Large intestine (tissue), 3 donors: ENCODE measurements at regions not wholly inside any gene's neighbourhood (a gene's known extent, or its start where the extent isn't known, plus 50 kb on each side); places are given as distances from the start of the nearest gene placed in this dataset.

Source experiments
- DNase-seq, 2 donors: peaks; one replicate each; pipeline versions ENCODE4 v3.0.0 to v3.0.0-alpha.2; 2013
- H3K27ac ChIP-seq: one replicate; pipeline ENCODE4 v1.5.1; 2013; ENCODE audit warnings: low read length
- H3K27me3 ChIP-seq: 2 replicates; pipeline ENCODE4 v1.6.1; 2013; ENCODE audit warnings: low read length; ENCODE audit not compliant: control insufficient read depth, insufficient read depth
- H3K36me3 ChIP-seq: 2 replicates; pipeline ENCODE4 v1.6.1; 2013; ENCODE audit warnings: low read length; ENCODE audit not compliant: control insufficient read depth, insufficient read depth
- H3K4me1 ChIP-seq: one replicate; pipeline ENCODE4 v1.6.1; 2013; ENCODE audit warnings: low read length; ENCODE audit not compliant: control insufficient read depth, insufficient read depth
- H3K4me3 ChIP-seq: one replicate; pipeline ENCODE4 v1.5.1; 2013; ENCODE audit warnings: low read length
- H3K9me3 ChIP-seq: one replicate; pipeline ENCODE4 v1.6.1; 2013; ENCODE audit warnings: mild to moderate bottlenecking, low read depth, low read length, moderate library complexity; ENCODE audit not compliant: control insufficient read depth
- WGBS: methylation state at CpG from one replicate; pipeline ENCODE4 v1.1.5; 2013; ENCODE audit warnings: low lambda C conversion rate; ENCODE audit not compliant: insufficient coverage; 5-methylcytosine and 5-hydroxymethylcytosine counted together

GRCh38 chr18:4858379-4859127 is 338.5 kb downstream of the AKAIN1 start:
- Histone ChIP-seq H3K27me3 (no peaks in the 10 kb centered on the region), H3K27ac (no peak overlapping the region), H3K4me3 (no peak overlapping the region), H3K36me3 (no peaks in the 10 kb centered on the region), H3K4me1 (no peaks in the 10 kb centered on the region), H3K9me3 (peaks cover 6% of the 10 kb centered on the region)
- WGBS, result 90% methylated on average over 2 of the region's 3 CpGs
- no peak for DNase-seq

DNA sequence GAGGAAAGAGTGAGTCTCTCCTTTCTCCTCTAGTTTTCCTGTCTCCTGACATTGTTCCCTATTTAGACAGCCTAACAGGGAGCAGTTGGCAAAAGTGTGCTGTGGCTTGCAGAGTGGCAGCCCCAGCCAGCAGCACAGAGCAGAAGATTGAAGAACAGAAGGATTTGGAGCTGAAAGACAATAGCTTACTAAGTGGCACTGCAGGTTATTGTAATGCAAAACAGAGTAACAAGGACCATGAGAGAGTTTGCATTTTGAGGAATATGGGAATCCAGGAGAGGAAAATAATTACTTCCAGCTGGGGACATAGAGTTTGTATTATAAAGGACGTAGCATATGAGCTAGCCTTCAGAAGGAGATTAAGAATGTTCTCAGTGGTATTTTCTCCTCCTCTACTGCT is 342.4 kb downstream of the AKAIN1 start:
- Histone ChIP-seq H3K27ac (no peak overlapping the region), H3K4me1 (no peaks in the 10 kb centered on the region), H3K36me3 (no peaks in the 10 kb centered on the region), H3K9me3 (no peaks in the 10 kb centered on the region), H3K27me3 (no peaks in the 10 kb centered on the region), H3K4me3 (no peak overlapping the region)
- no peak for DNase-seq
- no CpG with 5 or more reads among the region's 1 CpG for WGBS

DNA sequence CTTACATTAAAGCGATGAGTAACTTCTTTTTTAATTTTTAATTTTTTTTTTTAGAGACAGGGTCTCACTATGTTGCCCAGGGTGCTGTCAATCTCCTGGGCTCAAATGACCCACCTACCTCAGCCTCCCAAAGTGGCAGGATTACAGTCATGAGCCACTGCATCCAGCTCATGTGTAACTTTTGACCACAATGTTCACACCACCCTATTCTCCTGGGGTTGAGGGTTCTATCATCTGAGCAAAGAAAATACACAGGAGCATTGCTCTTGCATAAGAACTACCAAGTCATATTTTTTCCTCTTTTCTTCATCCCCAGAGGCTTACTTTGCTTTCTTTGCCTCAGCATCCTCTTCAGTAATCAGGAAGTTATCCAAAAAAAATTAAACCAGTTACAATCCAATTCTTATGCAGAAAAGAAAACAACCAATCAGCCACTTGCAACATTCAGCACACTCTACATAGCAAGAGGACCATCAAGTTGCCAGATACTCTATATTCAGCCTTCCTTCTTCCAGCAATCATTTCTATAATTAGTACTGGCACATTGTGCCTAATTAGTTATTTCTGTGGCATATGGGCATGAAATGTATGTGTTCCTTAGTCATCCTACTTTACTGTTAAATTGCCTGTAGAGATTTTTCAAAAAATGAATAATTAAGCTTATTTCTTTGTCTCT is 345.6 kb downstream of the AKAIN1 start:
- H3K27me3 ChIP-seq, result no peaks in the 10 kb centered on the region
- DNase-seq, result no peak
- no peaks in the 10 kb centered on the region for H3K36me3 ChIP-seq
- H3K4me3 ChIP-seq, result no peak overlapping the region
- H3K4me1 ChIP-seq, result no peaks in the 10 kb centered on the region
- no peak overlapping the region for H3K27ac ChIP-seq
- 100% methylated on average over 1 of the region's 1 CpG for WGBS
- peaks cover 4% of the 10 kb centered on the region for H3K9me3 ChIP-seq

DNA sequence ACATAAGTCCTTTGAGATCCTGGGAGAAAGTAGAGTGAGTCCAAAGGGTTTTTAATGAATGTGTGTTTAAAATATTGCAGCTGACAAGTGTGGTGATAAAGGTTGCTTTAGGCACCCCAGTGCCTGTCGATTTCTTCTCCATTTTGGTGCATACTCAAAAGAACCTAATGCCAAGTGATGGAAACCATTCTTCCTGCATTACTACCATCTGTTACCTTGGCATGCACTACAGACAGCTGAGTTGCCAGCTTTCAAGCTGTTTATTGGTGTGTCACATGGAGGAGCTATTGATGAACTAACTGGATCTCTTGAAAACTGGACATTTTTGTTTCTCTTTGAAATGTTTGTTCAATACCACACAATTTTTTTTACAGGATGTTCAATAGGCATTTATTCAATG is 350.0 kb downstream of the AKAIN1 start:
- Histone ChIP-seq H3K27ac (no peak overlapping the region), H3K27me3 (no peaks in the 10 kb centered on the region), H3K4me1 (no peaks in the 10 kb centered on the region), H3K36me3 (no peaks in the 10 kb centered on the region), H3K9me3 (peaks cover 4% of the 10 kb centered on the region), H3K4me3 (no peak overlapping the region)
- 100% methylated on average over 1 of the region's 1 CpG for WGBS
- DNase-seq, result no peak

DNA sequence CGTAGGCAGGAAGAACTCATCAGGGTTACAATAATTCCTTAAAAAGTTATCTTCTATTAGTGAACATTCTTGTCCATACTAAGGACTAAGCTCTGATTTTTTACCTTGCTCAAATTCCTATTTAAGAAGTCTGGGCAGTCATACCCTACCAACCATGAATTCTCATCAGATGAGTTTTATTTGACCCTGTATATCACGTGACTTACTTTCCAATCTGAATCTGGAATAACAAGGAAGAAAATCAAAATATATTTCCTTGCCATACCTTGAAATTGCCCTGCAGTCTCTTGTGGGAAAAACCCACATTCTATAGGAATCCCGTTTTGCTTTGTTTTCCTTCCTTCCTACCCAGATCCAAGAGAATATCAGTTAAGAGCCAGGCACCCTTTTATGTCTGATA is 352.7 kb downstream of the AKAIN1 start:
- H3K27me3 ChIP-seq, result no peaks in the 10 kb centered on the region
- peaks cover 4% of the 10 kb centered on the region for H3K9me3 ChIP-seq
- WGBS, result 44% methylated on average over 1 of the region's 3 CpGs
- H3K36me3 ChIP-seq, result no peaks in the 10 kb centered on the region
- H3K27ac ChIP-seq, result no peak overlapping the region
- no peak overlapping the region for H3K4me3 ChIP-seq
- DNase-seq, result no peak
- H3K4me1 ChIP-seq, result no peaks in the 10 kb centered on the region

DNA sequence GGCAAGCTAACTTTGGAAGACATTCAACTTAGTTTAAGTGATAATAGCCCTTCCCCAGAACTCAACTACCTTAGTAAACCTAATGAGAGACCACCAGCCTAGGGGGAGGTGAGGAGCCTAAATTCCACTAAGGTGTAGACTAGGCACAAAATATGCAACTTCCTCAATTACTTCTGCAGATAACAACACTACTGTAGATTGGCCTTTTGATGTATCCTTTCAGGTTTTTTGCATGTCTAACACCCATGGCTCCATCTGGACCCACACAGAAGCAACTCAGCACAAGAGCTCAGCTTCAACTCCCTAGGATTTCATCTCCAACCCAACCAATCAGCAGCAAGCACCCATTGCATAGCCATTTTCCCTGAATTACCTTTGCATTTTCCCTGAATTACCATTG is 353.3 kb downstream of the AKAIN1 start:
- H3K36me3 ChIP-seq, result no peaks in the 10 kb centered on the region
- H3K9me3 ChIP-seq, result peaks cover 4% of the 10 kb centered on the region
- no peak for DNase-seq
- H3K4me3 ChIP-seq, result no peak overlapping the region
- H3K27me3 ChIP-seq, result no peaks in the 10 kb centered on the region
- H3K27ac ChIP-seq, result no peak overlapping the region
- no peaks in the 10 kb centered on the region for H3K4me1 ChIP-seq

DNA sequence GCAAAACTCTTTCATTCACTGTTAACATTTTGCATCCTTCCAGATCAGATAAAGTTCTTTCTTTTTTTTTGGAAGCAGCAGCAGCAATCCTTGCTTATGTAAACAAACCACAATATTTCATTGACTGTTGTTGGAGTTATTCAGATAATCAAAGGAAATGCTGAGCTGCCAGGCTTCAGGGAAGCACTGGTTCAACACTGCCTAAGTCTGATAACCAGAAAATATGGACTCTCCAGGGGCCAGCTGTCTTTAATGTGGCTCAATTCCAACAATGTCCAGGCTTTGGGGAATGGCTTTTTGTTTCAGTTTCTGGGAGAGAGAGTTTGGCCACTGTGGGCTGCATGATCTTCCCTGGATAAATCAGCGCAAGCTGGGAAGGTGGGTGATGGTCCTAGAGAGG is 354.3 kb downstream of the AKAIN1 start:
- peaks cover 4% of the 10 kb centered on the region for H3K9me3 ChIP-seq
- no peaks in the 10 kb centered on the region for H3K36me3 ChIP-seq
- H3K4me1 ChIP-seq, result no peaks in the 10 kb centered on the region
- H3K27ac ChIP-seq, result no peak overlapping the region
- DNase-seq, result no peak
- H3K4me3 ChIP-seq, result no peak overlapping the region
- H3K27me3 ChIP-seq, result no peaks in the 10 kb centered on the region
- WGBS, result no CpG with 5 or more reads among the region's 1 CpG

DNA sequence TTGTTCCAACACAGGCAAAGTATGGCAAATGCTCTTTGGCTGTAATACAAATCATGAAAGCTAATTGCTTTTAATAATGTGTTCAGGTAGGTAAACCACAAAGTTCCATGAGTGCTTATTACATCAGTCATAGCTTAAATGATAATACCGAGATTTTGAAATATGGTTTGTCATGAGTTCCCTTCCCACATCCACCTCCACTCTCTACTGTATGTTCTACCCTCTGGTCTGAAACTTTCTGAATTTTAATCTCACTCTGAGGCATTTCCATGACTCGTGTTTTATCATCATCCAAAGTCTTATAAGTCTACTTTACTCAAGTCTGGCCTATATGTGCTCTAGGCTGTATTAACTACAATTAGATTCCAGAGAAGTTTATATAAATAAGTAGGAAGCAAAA is 354.8 kb downstream of the AKAIN1 start:
- Histone ChIP-seq H3K4me1 (no peaks in the 10 kb centered on the region), H3K4me3 (no peak overlapping the region), H3K36me3 (no peaks in the 10 kb centered on the region), H3K9me3 (no peaks in the 10 kb centered on the region), H3K27me3 (no peaks in the 10 kb centered on the region), H3K27ac (no peak overlapping the region)
- no peak for DNase-seq
- 100% methylated on average over 1 of the region's 2 CpGs for WGBS

DNA sequence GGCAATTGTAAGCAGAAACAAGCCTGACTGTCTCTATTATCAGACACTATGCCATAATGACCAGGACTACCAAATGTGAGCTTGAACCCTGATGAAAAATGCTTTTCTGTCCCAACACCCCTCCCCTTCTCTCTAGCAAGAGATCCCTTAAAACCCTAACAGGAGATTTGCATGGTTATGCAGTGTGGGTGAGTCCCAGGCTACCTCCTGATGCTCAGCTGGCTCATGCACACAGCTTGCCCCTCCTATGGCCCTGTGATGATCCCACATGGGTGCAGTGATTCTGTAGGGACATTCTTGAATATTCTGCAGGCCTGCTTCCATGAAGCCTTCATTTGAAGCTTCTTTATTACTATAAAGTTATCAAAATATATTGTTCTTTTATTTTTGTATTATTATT is 357.4 kb downstream of the AKAIN1 start:
- Histone ChIP-seq H3K27ac (no peak overlapping the region), H3K27me3 (no peaks in the 10 kb centered on the region), H3K4me1 (no peaks in the 10 kb centered on the region), H3K9me3 (no peaks in the 10 kb centered on the region), H3K4me3 (no peak overlapping the region), H3K36me3 (no peaks in the 10 kb centered on the region)
- DNase-seq, result no peak

DNA sequence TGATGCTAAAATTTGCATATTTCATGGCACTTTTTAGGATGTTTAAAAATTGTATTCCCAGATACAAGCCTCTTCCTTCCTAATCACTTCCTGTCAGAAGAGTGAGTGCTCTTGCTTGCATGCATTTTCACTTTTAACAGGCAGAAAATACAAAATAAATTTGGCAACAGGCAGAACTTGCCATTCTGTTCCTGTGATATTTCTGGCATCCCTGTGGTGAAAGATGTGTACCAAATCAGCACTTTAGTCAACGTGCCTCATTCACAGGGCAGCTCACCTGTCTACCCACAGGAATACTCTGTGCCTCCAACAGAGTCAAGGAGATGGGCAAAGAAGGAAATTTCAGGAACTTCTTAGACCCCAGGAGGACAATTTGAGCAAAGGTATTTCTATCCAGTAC is 360.9 kb downstream of the AKAIN1 start:
- Histone ChIP-seq H3K4me1 (no peaks in the 10 kb centered on the region), H3K4me3 (no peak overlapping the region), H3K27ac (no peak overlapping the region), H3K36me3 (no peaks in the 10 kb centered on the region), H3K9me3 (no peaks in the 10 kb centered on the region), H3K27me3 (no peaks in the 10 kb centered on the region)
- 40% methylated on average over 1 of the region's 1 CpG for WGBS
- DNase-seq, result no peak

DNA sequence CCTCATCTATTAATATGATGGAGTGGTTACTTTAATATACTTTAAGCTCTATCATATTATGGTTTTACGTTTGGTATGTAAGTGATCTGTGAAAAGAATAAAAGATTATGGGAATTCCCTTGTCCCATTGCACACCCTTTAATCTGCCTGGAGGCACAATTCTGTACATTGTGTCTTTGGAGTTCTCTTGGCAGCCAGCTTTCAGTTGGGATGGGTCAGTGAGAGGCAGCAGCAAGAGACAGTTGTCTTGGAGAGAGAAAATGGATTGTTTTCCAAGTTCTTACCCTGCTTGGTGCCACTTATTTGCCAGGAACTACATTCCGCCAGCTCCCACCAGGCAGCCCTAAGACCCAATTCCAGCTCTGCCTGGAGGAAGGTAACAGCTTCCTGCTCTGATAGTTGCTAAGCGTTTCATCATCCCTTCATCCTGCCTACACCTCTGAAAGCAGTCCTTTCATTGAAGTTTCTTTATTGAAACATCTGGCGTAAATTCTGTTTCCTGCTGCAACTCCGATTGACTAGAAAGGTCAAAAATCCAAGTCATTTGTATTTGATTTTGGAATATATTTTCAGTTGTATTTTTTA is 365.2 kb downstream of the AKAIN1 start:
- H3K4me3 ChIP-seq, result no peak overlapping the region
- H3K36me3 ChIP-seq, result no peaks in the 10 kb centered on the region
- no peaks in the 10 kb centered on the region for H3K9me3 ChIP-seq
- WGBS, result no CpG with 5 or more reads among the region's 5 CpGs
- no peak for DNase-seq
- no peak overlapping the region for H3K27ac ChIP-seq
- no peaks in the 10 kb centered on the region for H3K4me1 ChIP-seq
- no peaks in the 10 kb centered on the region for H3K27me3 ChIP-seq
